ENCODE measurements at regions not wholly inside any gene's neighbourhood (a gene's known extent, or its start where the extent isn't known, plus 50 kb on each side); places are given as distances from the start of the nearest gene placed in this dataset.
"Not testable (repeated sequence)": the region's sequence is repeated elsewhere in the genome, so short reads cannot be mapped to it uniquely, and the experiment has no call there.

GRCh38 chr17:45621087-45621486 lies 130.6 kb upstream of the PLEKHM1 start:
- TF ChIP-seq CTCF, POLR2A (IDR thresholded peaks at IDR 0.05): not testable (repeated sequence)

All from testis (tissue), 2 donors.